AG04450 (cell line): ENCODE measurements at regions not wholly inside any gene's neighbourhood (a gene's known extent, or its start where the extent isn't known, plus 50 kb on each side); places are given as distances from the start of the nearest gene placed in this dataset.

Experiments
- CTCF ChIA-PET: fragments of 300-600, 350-600 bp; formaldehyde crosslinking; extraction: SDS; loops from one replicate; lab custom pipeline; 2022; ENCODE audit warnings: antibody characterized with exemption, inconsistent platforms; lab: Charles Lee
- POLR2A ChIA-PET: fragments of 350-600 bp; formaldehyde crosslinking; extraction: SDS; loops from one replicate; lab custom pipeline; 2021; ENCODE audit warnings: antibody characterized with exemption, inconsistent platforms; lab: Yijun Ruan, JAX
- DNase-seq: peaks from one replicate; pipeline ENCODE4 v3.0.0-alpha.2; 2011; ENCODE audit warnings: low read depth, low spot score
- H3K27ac ChIP-seq: one replicate; pipeline ENCODE4 v1.5.1; 2012; ENCODE audit warnings: low read depth, low read length, control low read depth
- H3K27me3 ChIP-seq: one replicate; pipeline ENCODE4 v1.6.0; 2012; ENCODE audit warnings: low read length; ENCODE audit not compliant: control insufficient read depth, insufficient read depth
- H3K4me3 ChIP-seq: 2 replicates; pipeline ENCODE4 v1.5.1; 2011; ENCODE audit warnings: mild to moderate bottlenecking, low read depth, low read length, control low read depth
- H3K9me3 ChIP-seq: 2 replicates; pipeline ENCODE4 v1.5.1; 2012; ENCODE audit warnings: low read length; ENCODE audit not compliant: control insufficient read depth, insufficient read depth
- TF ChIP-seq, protein P1 (sequence below): IDR thresholded peaks from 2 replicates; pipeline ENCODE4 v1.5.1; 2011; ENCODE audit warnings: low read depth, low read length, control low read depth, inconsistent platforms

DNA sequence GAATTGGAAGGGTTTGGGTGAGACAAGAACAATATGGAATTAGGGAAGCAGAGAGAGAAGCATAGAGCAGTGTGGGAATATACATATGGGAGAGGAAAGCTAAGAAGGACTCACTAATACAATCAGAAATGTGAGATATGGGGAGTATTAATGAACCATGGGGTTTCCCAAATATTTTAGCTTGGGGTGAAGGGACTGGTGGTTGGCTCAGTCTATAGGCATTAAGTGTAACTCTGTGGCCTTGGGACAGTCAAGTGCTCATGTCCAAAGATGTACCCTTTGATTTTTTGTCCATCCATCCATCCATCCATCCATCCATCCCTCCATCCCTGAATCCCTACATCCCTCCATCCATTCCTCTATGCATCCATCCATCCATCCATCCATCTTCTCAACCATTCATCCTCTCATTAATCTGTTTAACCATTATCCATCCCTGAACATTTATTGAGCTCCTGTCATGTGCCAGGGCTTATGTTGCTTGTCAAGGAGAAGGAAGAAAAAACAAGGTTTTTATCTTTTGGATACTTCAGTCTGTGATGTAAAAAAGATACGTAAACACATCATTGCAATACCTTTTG lies 263.4 kb upstream of the CHD6 start:
- POLR2A ChIA-PET: no interaction called here

DNA sequence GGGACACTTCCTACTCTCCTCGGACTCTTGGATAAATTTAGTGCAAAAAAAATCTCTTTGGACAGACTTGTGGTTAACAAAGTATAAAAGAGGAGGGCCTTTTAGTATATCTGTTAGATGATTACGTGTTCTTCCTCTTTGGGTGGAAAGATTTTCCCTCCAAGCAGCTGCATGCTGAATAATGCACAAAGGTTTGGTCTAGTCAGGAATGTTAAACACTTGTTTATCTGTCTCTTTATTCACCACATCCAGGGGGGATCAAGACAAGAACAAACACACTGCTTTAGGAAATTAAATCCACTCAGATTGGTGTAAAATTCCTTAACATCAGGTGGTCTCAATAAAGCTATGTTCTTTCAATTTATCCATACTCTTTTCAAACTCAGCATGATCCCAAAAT lies 260.9 kb upstream of the CHD6 start:
- no peak for DNase-seq
- TF ChIP-seq, protein P1, sequence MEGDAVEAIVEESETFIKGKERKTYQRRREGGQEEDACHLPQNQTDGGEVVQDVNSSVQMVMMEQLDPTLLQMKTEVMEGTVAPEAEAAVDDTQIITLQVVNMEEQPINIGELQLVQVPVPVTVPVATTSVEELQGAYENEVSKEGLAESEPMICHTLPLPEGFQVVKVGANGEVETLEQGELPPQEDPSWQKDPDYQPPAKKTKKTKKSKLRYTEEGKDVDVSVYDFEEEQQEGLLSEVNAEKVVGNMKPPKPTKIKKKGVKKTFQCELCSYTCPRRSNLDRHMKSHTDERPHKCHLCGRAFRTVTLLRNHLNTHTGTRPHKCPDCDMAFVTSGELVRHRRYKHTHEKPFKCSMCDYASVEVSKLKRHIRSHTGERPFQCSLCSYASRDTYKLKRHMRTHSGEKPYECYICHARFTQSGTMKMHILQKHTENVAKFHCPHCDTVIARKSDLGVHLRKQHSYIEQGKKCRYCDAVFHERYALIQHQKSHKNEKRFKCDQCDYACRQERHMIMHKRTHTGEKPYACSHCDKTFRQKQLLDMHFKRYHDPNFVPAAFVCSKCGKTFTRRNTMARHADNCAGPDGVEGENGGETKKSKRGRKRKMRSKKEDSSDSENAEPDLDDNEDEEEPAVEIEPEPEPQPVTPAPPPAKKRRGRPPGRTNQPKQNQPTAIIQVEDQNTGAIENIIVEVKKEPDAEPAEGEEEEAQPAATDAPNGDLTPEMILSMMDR: no peak
- H3K27ac ChIP-seq: no peak overlapping the region
- no peaks in the 10 kb centered on the region for H3K9me3 ChIP-seq
- ChIA-PET POLR2A (no interaction called here), CTCF (no interaction called here)
- H3K27me3 ChIP-seq: no peaks in the 10 kb centered on the region
- no peak overlapping the region for H3K4me3 ChIP-seq

More for the DNA sequence above, 263.4 kb upstream of the CHD6 start:
- CTCF ChIA-PET: interaction anchor here (0.6 kb wide), 1 partner anchor 1291 kb away, joined by 5 read pairs; no protein-coding TSS in a partner anchor
- TF ChIP-seq, protein P1: no peak
- no peak for DNase-seq
- no peaks in the 10 kb centered on the region for H3K9me3 ChIP-seq
- H3K27me3 ChIP-seq: no peaks in the 10 kb centered on the region
- no peak overlapping the region for H3K4me3 ChIP-seq
- no peak overlapping the region for H3K27ac ChIP-seq

DNA sequence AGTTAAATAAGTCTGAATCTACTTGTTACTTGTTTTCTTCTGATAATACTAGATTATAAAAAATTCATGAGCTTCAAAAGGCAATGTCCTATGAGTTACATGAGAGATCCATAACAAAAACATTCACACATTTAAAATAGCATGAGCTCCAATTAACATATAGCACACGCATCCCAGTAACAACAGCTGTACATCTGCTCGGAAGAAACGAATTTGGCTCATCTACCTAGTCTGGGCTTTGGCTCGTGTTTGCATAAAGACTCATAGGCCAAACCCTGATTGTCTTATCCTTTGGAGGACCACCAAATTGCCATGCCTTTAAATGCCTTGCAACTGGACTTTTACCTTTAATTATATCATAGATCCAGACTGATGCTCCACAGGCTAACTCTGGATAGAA lies 259.7 kb upstream of the CHD6 start:
- CTCF ChIA-PET: no interaction called here
- Histone ChIP-seq H3K9me3 (no peaks in the 10 kb centered on the region), H3K27ac (no peak overlapping the region), H3K27me3 (no peaks in the 10 kb centered on the region), H3K4me3 (no peak overlapping the region)
- POLR2A ChIA-PET: no interaction called here
- TF ChIP-seq, protein P1: no peak
- no peak for DNase-seq

DNA sequence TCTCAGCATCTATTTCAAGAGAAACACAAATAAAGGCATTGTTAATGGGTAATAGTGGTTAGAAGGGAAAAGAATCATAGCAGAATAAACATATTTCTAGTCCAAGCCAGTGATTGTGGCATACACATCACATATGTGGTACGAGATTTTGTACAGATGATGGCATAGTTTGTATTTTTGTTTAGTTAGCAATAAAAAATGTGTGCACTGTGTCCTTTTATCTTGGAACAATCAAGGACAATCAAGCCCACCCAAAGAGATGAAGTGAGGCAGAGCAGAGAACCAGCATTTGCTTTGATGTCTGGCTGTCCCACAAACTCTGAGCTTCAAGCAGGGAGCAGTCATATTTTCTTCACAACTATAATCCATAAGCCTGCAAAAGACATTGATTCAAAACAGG lies 256.5 kb upstream of the CHD6 start:
- ChIA-PET CTCF (no interaction called here), POLR2A (no interaction called here)
- no peaks in the 10 kb centered on the region for H3K27me3 ChIP-seq
- H3K27ac ChIP-seq: no peak overlapping the region
- no peak for DNase-seq
- TF ChIP-seq, protein P1: no peak
- no peaks in the 10 kb centered on the region for H3K9me3 ChIP-seq
- H3K4me3 ChIP-seq: no peak overlapping the region

DNA sequence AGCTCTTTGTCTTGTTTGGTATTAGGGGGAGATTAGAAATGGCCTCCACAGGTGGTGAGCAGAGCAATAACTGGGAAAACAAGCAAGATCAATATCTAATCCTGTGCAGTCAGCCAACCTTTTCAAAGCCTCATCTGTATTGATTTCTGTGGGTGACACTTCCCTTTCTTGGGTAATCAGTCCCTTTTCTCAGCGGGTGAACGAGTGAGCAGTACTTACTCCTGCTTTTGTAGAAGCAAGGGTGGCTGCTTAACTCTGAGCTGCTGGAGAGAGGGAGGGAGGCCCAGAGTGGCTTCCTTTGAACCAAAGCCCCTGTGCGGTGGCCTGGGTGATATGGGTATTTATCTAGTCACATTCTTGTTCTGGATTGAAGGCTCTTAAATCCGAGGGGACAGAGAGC lies 254.8 kb upstream of the CHD6 start:
- POLR2A ChIA-PET: no interaction called here
- CTCF ChIA-PET: no interaction called here
- no peaks in the 10 kb centered on the region for H3K9me3 ChIP-seq

More for the DNA sequence above, 254.8 kb upstream of the CHD6 start:
- H3K27me3 ChIP-seq: no peaks in the 10 kb centered on the region
- TF ChIP-seq, protein P1: no peak
- no peak for DNase-seq
- no peak overlapping the region for H3K27ac ChIP-seq
- H3K4me3 ChIP-seq: no peak overlapping the region
